ENCODE measurements at regions not wholly inside any gene's neighbourhood (a gene's known extent, or its start where the extent isn't known, plus 50 kb on each side); places are given as distances from the start of the nearest gene placed in this dataset.

- H3K4me3 Mint-ChIP-seq, result no peak overlapping the region
- H3K27ac ChIP-seq (ENCODE audit: low read depth in 1 of 2, low read length in 2 of 2), result no peak overlapping the region
- H3K27me3 Mint-ChIP-seq, result peaks cover 5% of the 10 kb centered on the region
- H3K36me3 Mint-ChIP-seq (ENCODE audit: low read depth), result no peaks in the 10 kb centered on the region
- peaks cover 0 to 4% of the 10 kb centered on the region in 2 experiments for H3K27me3 ChIP-seq (ENCODE audit: control insufficient read depth in 1 of 2, insufficient read depth in 2 of 2, low read length in 2 of 2)
- ChIA-PET CTCF (no interaction called here), POLR2A (interaction anchor here (0.6 kb wide), 1 partner anchor 8 kb away, joined by 3 read pairs; no protein-coding TSS in a partner anchor)
- intact Hi-C loops (cut with DNase I, micrococcal nuclease), result no loop called here
- no peaks in the 10 kb centered on the region for H3K36me3 ChIP-seq (ENCODE audit: insufficient read depth, low read length)
- H3K4me1 ChIP-seq (ENCODE audit: insufficient read depth, low read length), result no peaks in the 10 kb centered on the region
- H3K4me1 Mint-ChIP-seq (ENCODE audit: low read depth), result no peaks in the 10 kb centered on the region
- H3K9me3 Mint-ChIP-seq, result no peaks in the 10 kb centered on the region
- no peak overlapping the region for H3K4me3 ChIP-seq (ENCODE audit: low read length)
- H3K27ac Mint-ChIP-seq, result no peak overlapping the region
- no peak for TF ChIP-seq CTCF (IDR thresholded peaks at IDR 0.05)
- ATAC-seq (ENCODE audit: poor library complexity) (no peak), DNase-seq (no peak)
- no peaks in the 10 kb centered on the region for H3K9me3 ChIP-seq (ENCODE audit: control insufficient read depth in 1 of 2, insufficient read depth in 1 of 2, low read length in 2 of 2)
These were observed 545.5 kb downstream of the NTRK3 start for GRCh38 chr15:87711026-87711425.

- Mint-ChIP-seq H3K36me3 (ENCODE audit: low read depth) (no peaks in the 10 kb centered on the region), H3K4me3 (no peak overlapping the region), H3K4me1 (ENCODE audit: low read depth) (no peaks in the 10 kb centered on the region), H3K27me3 (peaks cover 5% of the 10 kb centered on the region), H3K27ac (no peak overlapping the region), H3K9me3 (no peaks in the 10 kb centered on the region)
- Histone ChIP-seq H3K4me3 (ENCODE audit: low read length) (no peak overlapping the region), H3K27ac (ENCODE audit: low read depth in 1 of 2, low read length in 2 of 2) (no peak overlapping the region), H3K4me1 (ENCODE audit: insufficient read depth, low read length) (no peaks in the 10 kb centered on the region), H3K36me3 (ENCODE audit: insufficient read depth, low read length) (no peaks in the 10 kb centered on the region), H3K27me3 (ENCODE audit: control insufficient read depth in 1 of 2, insufficient read depth in 2 of 2, low read length in 2 of 2) (peaks cover 0 to 4% of the 10 kb centered on the region in 2 experiments), H3K9me3 (ENCODE audit: control insufficient read depth in 1 of 2, insufficient read depth in 1 of 2, low read length in 2 of 2) (no peaks in the 10 kb centered on the region)
- CTCF ChIA-PET, result no interaction called here
- POLR2A ChIA-PET, result no interaction called here
- DNase-seq, result no peak
- intact Hi-C loops (cut with DNase I, micrococcal nuclease), result no loop called here
- no peak for ATAC-seq (ENCODE audit: poor library complexity)
- TF ChIP-seq CTCF (IDR thresholded peaks at IDR 0.05), result no peak
These were observed 546.1 kb downstream of the NTRK3 start for GRCh38 chr15:87710406-87710805.

- Histone ChIP-seq H3K36me3 (ENCODE audit: insufficient read depth, low read length) (no peaks in the 10 kb centered on the region), H3K27ac (ENCODE audit: low read depth in 1 of 2, low read length in 2 of 2) (no peak overlapping the region), H3K4me1 (ENCODE audit: insufficient read depth, low read length) (no peaks in the 10 kb centered on the region), H3K4me3 (ENCODE audit: low read length) (no peak overlapping the region), H3K27me3 (ENCODE audit: control insufficient read depth in 1 of 2, insufficient read depth in 2 of 2, low read length in 2 of 2) (no peaks in the 10 kb centered on the region), H3K9me3 (ENCODE audit: control insufficient read depth in 1 of 2, insufficient read depth in 1 of 2, low read length in 2 of 2) (peaks cover 0 to 4% of the 10 kb centered on the region in 2 experiments)
- peaks cover 5% of the 10 kb centered on the region for H3K27me3 Mint-ChIP-seq
- intact Hi-C loops (cut with DNase I, micrococcal nuclease), result no loop called here
- H3K9me3 Mint-ChIP-seq, result no peaks in the 10 kb centered on the region
- no peak overlapping the region for H3K4me3 Mint-ChIP-seq
- TF ChIP-seq CTCF (IDR thresholded peaks at IDR 0.05), result no peak
- H3K36me3 Mint-ChIP-seq (ENCODE audit: low read depth), result no peaks in the 10 kb centered on the region
- H3K4me1 Mint-ChIP-seq (ENCODE audit: low read depth), result no peaks in the 10 kb centered on the region
- ATAC-seq (ENCODE audit: poor library complexity) (no peak), DNase-seq (no peak)
- POLR2A ChIA-PET, result no interaction called here
- no peak overlapping the region for H3K27ac Mint-ChIP-seq
- CTCF ChIA-PET, result no interaction called here
These were observed 548.9 kb downstream of the NTRK3 start for GRCh38 chr15:87707566-87708130.

Data from CD4-positive, alpha-beta T cell (primary cell).